HG02981 (cell line): ENCODE measurements at regions not wholly inside any gene's neighbourhood (a gene's known extent, or its start where the extent isn't known, plus 50 kb on each side); places are given as distances from the start of the nearest gene placed in this dataset.

Experiments
- ATAC-seq: cut with Tn5 transposase; IDR thresholded peaks from one replicate; pipeline ENCODE4 v1.9.1; 2021; ENCODE audit warnings: mild to moderate bottlenecking, moderate library complexity; ENCODE audit not compliant: unreplicated experiment

DNA sequence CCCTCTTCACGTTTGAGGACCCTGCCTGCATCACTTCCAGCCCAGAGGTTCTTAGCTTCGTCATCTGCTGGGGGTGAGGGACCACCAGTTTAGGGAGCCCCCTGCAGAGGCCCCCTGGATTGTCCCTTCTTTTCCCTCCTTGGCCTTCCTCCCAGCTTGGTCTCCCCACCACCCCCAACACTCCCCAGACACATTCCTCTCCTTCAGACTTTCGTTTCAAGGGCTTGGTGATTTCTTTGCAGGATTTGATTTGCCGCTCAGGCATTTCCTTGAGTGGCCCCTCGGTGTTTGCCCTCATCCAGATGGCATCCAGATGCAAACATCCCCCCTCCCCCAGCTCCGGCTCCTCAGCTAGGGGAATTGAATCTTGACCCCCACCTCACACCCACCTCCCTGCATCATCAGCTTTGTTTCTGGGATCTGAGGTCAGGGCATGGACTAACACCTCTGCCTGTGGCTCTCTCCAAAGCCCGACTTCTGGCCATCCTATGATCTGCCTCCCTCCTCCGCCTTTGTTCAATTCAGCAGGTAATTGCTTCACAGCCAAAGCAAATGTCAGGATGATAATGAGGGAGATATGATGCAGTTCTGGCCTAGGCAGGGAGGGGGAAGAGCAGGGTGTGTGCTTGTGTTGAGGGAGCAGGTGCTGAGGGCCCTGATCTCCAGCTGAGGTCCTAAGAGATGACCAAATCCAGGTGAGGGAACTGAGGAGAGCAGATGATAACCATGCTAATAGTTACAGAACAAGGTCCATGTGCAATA, 141.5 kb downstream of the VEGFA start:
- ATAC-seq: no peak

DNA sequence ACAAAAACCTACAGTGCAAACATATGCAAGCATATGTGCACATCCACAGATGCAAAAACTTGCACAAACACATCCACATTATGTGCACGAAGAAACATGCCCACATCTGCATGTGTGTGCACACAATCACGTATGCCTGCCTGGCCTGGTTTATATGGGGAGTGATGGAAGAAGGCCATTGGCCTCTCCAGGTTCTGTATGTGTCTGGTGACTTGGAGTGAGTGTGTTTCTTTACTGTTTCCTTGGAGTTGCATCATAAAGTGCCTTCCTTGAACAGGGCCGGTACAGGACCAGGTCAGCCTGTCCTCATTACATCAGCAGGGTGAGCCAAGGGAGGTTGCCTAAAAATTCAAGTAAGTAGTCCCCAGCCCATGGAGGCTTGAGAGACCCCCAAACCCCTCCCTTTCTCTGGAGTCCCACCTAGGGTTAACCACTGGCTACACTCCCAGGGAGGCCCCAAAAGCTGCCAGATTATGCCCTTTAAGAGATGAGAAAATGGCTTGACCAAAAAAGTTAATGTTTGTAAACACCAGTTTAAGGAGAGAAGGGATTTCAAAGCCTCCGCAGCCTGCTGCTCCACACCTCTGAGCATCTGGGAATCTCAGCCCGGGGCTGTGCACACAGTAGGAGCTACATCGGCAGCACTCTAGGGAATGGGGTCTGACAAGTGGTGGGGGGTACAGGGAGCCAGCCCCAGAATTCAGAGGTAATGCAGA, 140.8 kb downstream of the VEGFA start:
- no peak for ATAC-seq

DNA sequence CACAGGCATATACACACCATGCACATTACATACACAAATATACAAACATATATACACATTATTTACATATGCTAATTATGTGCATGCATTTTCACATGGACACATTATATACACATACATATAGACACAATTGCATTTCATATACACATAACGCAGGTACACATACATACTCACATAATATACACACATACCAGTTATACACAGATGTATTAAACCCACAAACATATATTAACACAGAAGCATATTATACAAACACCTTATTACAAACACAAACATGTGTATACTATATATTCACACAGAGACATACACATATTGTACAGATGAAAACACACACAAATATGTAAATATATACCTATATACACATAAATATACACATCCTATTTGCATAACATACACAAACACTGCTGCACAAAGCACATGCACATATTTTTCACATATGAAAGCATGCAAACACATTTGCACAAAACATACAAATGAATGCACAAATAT, 140.2 kb downstream of the VEGFA start:
- no peak for ATAC-seq

DNA sequence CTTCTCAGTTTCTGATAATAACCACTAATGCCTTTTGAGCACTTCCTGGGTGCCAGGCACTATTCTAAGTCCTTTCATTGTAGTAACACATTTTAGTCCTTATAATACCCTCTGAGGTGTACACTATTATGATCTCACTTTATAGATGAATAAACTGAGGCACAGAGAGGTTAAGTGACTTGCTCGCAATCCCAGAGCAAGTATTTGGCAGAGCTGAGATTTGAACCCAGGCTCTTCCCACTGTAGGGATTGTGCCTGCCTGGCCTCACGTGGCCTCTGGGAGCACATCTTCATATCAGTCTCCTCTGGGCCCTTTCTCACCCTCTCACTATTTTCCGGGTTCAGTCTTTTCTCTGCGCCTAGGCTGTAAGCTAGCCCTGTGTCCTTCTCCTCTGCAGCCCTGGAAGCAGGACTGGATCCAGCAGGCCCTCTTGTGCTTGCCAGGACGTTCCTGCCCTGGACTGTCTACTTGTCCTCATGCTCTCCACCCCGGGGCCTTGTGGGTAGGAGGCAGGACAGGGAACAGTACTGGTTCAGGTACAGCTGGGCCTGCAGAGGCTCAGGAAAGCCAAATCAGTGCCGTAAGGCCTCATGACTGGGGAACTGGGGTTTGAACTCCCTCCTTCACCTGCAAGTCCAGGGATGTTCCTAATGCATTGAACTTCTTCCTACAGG, 139.6 kb downstream of the VEGFA start:
- ATAC-seq: no peak

DNA sequence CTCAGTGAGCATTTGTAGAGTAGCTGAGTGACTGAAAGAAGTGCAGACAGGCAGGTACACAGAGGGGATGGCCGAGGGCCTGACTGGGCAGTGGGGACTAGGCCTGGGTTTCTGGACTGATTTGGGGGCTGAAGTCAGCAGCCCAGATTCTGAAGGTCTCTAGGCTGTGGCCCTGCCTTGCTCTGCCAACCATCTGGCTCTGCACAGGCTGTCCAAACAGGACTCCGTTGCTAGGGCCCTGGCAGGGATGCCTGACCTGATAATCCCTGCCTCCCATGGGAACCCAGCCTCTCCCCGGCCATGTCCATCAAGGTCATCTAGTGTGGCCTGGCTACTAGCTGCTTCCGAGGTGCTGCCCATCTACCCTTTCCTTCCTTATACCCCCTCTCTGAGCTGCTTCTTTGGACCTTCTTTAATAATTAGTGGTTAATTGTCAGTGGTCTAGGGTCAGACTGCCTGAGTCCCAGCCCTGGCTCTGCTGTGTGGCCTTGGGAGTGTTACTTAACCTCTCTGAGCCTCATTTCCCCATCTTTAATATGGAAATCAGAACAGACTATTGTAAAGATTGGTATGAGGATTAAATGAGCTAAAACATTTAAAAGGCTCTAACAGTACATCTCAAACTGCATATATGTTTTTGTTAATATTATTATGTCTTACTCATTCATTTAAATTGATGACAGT, 137.9 kb downstream of the VEGFA start:
- no peak for ATAC-seq

DNA sequence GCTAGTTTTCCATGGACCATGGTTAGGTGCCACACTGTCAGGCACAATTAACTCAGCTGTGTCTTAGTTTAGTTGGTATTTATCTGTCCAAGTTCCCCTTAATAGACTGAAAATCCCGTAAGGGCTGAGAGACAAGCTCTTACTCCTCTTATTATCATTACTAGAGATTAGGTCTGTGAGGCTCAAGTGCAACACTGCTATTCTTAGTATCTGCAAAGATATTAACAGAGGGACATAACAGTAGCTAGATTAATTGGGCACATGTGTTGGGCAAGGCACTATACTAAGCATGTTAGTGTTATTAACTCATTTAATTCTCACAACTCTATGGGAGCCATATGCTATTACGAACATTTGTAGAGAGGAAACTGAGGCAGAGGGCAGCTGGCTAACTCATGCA, 137.3 kb downstream of the VEGFA start:
- no peak for ATAC-seq

DNA sequence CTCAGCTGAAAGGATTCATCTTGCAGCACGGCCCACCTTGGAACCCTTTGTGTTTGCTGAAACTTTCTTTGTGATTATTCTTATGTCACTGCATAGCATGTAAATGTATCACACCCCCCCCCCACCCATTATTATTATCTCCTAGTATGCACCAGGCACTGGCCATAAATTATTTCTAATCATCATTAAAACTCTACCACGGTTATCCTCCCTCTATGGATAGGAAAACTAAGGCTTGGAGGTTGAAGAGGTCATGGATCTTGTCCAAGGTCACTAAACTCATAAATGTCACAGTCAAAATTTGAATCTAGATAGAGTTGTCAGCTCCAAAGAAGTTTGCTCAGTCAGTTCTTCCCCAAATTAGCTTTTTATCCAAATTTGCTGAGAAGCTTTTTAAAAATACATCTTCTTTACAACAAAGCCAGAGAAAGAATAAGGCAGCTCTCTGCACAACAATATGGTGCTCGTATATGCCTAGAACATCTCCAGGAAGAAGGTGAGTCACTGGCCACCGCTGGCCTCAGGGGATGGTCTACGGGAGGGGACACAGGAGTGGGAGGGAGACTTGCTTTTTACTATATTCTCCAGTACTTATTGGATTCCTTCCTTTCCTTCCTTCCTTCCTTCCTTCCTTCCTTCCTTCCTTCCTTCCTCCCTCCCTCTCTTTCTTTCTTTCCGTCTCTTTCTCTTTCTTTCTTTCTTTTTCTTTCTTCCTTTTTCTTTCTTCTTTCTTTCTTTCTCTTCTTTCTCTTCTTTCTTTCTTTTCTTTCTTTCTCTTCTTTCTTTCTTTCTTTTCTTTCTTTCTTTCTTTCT, 134.5 kb downstream of the VEGFA start:
- no peak for ATAC-seq

DNA sequence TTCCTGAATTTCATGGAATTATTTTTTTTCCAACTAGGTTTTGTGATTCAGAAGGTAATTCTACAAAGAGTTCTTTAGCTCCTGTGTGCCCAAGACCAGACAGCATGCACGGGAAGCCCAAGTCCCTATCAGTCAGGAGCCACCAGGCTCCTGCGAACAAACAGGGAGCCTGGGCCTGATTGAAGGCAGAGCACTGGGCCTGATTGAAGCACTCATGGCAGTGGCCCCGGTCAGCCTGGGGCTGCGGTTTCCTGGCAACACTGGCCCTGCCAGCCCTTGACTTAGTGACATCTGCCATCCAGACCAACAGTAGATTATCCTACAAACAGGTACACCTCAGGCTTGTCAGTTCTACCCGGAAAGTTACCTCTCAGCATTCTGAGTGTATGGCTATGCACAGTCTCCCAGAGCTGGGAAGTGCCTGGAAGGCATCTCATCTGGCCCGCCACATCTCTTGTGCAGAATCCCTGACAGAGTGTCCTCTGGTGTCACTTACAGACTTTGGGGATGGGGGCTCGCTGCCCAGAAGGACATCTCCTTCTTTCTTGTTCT, 133.8 kb downstream of the VEGFA start:
- ATAC-seq: no peak

DNA sequence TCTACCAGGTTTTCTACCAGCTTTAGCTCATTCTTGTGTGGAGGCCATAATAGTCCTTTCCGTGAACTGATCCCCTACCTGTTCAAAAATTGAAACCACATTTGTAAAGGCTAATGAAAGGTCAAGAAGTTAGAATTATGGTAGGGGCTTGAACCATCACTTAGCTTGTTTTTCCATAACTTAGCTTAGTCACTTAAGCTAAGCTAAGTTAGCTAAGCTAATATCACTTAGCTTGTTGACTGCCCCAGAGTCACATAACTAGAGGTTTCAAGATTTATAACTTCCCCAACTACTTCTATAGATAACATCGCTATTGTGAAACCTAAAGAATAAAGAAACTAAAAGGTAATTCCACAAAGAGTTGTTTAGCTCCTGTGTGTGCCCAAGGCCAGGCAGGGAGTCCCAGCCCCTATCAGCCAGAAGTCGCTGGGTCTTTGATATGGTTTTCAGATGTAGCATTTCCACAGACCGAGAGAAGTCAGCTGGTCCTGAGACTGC, 131.8 kb downstream of the VEGFA start:
- ATAC-seq: no peak

DNA sequence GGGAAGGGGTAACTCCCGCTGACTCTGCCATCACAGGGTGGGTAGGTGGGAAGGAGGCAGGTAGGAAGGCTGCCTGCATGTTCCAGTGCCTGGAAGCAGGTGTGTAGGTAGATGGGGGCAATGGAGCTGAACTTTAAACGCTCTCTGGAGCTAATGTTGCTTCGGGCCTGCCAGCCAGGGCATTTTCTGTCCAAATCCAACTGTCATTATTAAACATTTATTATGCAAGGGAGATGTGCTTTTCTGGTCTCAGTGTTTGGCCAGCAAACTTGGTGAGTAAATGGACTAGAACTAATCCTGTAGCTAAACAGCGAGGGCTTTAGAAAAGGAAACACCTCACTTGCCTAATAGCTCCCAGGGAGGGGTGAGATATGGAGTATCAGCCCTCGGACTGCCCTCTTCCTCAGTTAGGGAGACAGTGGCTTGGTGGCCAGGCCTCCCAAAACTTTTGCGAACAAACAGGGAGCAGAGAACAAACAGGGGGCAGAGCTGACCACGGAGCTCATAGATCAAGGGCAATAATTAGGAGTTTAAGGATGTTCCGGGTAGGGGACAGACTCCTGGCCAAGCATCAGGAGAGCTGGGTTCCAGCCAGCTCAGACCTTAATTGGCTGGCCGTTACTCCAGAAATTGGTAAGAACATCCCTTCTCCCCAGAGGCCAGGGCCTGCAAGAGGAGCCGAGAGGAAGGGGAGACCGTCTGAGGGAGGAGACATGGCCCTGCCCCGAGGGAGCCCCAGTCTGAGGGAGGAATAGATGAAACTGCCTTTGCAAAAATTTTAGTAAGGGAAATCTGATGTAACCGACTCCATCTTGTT, 131.1 kb downstream of the VEGFA start:
- no peak for ATAC-seq

DNA sequence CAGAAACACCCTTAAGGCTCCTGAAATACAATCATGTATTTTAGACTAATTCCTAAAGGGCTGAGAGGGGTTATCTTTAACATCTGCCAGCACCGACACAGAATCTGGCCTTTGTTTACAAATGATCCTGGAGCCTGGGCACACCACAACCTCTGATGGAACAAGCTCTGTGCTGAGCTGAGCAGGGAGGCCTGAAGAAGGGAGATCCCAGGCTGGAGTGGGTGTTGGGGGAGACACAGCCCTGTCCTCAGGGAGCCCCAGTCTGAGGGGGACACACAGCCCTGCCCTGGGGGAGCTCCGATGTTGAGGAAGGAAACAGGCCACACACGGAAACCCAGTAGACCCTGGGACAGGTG, 130.5 kb downstream of the VEGFA start:
- no peak for ATAC-seq

DNA sequence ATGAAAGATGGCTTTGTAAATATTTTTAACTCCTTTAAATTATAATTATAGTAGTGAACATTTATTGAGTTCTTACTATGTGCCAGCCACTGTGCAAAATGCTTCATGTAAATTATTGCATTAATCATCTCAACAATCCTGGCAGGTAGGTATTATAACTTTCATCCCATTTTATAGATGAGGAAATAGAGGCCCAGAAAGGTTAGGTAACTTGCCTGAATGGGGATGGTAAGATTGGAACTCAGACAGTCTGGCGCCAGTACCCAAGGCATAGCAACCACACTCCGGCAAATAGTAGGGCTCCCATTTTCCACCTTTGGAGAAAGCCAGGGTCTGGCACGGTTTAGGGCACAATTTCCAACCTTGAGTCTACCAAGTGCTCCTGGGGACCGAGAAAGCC, 129.8 kb downstream of the VEGFA start:
- no peak for ATAC-seq

DNA sequence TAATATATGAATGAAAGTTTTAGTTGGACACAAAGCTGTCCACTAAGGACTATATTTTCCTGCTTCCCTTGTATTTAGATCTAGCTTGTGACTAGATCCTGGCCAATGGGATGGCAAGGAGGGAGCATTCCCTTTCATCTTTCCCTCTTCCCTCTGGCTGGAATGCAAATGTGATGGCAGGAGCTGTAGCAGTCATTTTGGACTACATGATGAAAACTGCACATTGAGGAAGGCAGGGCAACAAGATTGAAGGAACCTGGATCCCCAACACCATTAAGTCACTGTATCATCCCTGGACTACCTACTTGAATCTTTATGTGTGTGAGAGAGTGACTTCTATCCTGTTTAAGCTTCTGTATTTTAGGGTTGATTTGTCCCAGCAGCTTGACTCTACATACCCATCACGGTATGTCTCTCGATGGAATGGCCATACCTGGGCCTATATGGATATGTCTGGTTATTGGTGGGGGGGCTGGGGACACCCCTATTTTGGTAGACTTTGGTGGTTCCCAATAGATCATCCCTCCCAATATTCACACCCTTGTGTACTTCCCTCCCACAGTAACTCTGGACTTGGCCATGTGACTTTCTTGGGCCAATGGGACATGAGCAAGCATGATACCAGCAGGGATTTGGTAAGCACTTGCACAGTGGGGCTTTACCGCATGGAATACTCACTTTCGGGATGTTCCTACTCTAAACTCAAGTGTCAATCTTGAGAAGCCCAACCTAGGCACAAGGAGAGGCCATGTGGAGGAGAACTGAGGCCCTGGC, 128.5 kb downstream of the VEGFA start:
- no peak for ATAC-seq

DNA sequence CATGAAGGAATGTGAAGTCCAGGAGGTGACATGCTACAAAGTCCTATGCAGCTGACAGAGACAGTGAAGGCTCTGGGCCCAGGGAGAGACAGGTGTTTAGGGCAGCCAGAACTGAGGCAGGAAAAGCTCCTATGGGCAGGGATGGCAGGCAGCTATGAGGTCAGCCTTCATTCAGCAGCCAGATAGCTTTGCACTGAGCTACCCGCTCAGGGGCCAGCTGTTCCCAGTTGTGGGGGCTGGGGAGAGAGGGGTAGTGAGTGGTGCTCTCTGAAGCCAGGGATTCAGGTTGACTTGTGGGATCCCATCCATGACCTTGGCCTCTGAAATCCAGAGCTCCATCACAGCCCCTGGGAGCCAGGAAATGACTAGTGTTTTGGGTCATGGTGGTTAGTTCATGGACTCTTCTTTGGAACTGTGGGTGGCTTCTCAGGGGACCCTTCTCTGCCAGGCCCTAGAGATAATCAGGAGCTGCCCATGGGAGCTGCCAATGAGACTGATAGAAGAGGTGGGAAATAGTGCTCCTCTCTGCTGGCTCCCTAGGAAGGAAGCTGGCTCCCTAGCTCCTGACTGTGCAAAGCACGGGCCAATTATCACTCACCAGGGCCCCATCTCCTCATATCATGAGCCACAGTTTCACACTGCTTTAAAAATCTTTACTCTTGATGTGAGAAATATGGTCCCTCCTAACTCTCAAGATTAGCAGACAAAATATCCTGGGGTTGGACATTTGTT, 127.7 kb downstream of the VEGFA start:
- ATAC-seq: no peak

DNA sequence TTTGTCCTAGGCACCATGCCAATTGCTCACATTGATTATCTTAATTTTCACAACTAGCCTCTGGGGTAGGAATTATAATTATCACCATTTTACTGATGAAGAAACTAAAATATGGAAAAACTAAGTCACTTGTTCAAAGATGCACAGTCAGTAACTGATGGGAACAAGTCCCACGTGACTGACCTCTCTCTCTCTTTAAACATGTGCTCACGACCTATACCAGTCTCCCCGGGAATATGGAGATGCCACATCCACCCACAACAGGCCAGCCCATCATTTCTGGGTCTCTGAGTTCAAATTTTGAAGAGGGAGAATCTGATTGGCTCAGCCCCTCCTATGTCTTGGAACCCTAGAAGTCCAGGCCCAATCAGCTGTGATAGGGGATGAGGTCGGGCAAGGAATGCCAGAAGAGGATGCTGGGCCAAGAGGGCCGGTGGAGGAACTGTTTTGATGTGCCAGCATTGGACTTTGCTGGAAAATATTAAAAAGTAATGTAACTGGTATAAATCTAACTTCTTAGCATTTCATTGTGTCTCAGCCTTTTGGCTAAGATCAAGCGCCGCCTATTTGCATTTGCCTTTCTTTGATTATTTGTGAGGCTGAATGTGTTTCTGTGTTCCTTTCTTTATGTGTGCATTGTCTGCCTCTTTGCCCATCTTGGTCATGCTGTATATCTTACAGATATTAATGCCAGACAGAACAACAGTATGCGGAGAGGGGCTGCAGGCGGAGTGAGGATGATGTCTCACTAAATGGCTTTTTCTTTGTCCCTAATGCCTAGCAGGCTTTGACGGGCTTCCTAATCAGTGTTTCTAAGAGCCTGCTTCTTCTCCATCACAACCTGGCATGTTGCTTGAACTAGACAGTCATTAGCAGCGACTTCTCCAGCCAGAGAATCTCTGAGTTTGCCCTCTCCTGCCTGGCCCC, 126.6 kb downstream of the VEGFA start:
- ATAC-seq: no peak

DNA sequence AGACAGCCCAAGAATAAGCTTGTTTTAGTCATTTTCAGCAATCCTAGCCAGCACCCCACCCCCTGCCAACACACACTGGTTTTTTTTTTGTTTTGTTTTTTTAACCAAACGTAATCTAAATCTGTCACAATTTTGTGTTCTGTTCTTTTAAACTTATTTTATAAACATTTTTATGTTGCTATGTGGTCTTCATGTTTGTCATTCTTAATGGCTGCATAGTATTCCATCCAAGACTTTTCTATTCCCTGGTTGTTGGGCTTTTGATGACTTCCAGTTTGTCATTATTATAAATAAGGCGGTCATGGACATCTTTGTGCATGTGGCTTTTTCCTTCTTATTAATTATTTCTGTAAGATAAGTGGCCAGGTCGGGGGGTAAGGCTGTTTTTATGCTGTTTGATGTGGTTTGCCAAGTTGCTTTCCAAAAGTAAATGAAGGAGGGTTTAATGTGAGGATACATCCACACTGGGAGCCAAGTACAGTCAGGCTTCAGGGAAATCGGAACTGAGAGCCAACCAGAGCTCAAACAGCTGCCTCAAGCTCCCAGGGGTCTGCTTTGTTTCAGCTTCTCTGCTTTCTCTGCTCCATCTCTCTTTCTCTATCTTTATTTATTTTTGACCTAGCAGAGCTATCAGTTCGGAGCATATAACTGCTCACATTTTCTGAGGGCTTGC, 125.8 kb downstream of the VEGFA start:
- no peak for ATAC-seq
